GM23338 (cell line): ENCODE measurements at regions not wholly inside any gene's neighbourhood (a gene's known extent, or its start where the extent isn't known, plus 50 kb on each side); places are given as distances from the start of the nearest gene placed in this dataset.

ENCODE experiments used
- ATAC-seq: fragments of 200-7000 bp; cut with Tn5 transposase; 3 replicates; pipeline ENCODE4 v1.9.1; 2020
- DNase-seq: peaks from one replicate; pipeline ENCODE4 v3.0.0-alpha.2; 2015; ENCODE audit warnings: low spot score
- H2AFZ ChIP-seq: fragments of 200-600 bp; sonication (generic); 2 replicates; pipeline ENCODE4 v1.8.0; 2016; ENCODE audit warnings: antibody characterized with exemption, mild to moderate bottlenecking, moderate library complexity
- H3F3A ChIP-seq: fragments of 200-600 bp; sonication (generic); replicated peaks from 2 replicates; pipeline ENCODE4 v1.8.0; 2017; ENCODE audit warnings: antibody characterized with exemption, mixed run types, low read depth
- H3K27ac ChIP-seq: fragments of 200-600 bp; sonication (generic); 2 replicates; pipeline ENCODE4 v1.6.1; 2016; ENCODE audit warnings: low read depth
- H3K27me3 ChIP-seq: fragments of 200-600 bp; sonication (generic); 2 replicates; pipeline ENCODE4 v1.8.0; 2016; ENCODE audit warnings: mild to moderate bottlenecking, mixed run types, moderate library complexity; ENCODE audit not compliant: insufficient read depth
- H3K36me3 ChIP-seq: fragments of 200-600 bp; sonication (generic); 2 replicates; pipeline ENCODE4 v1.8.0; 2016; ENCODE audit warnings: mild to moderate bottlenecking; ENCODE audit not compliant: insufficient read depth
- H3K4me1 ChIP-seq: fragments of 200-600 bp; sonication (generic); 2 replicates; pipeline ENCODE4 v1.8.0; 2016; ENCODE audit warnings: mild to moderate bottlenecking, moderate library complexity; ENCODE audit not compliant: insufficient read depth
- H3K4me2 ChIP-seq: fragments of 200-600 bp; sonication (generic); 2 replicates; pipeline ENCODE4 v1.7.1; 2017; ENCODE audit warnings: mixed run types
- H3K4me3 ChIP-seq: fragments of 200-600 bp; sonication (generic); 2 replicates; pipeline ENCODE4 v1.6.1; 2016; ENCODE audit warnings: mixed run types
- H3K79me2 ChIP-seq: fragments of 200-600 bp; sonication (generic); replicated peaks from 2 replicates; pipeline ENCODE4 v1.8.0; 2017; ENCODE audit warnings: mild to moderate bottlenecking; ENCODE audit not compliant: insufficient read depth
- H3K9me2 ChIP-seq: fragments of 200-600 bp; sonication (generic); 2 replicates; pipeline ENCODE4 v1.8.0; 2017; ENCODE audit not compliant: insufficient read depth
- H4K20me1 ChIP-seq: fragments of 200-600 bp; sonication (generic); replicated peaks from 2 replicates; pipeline ENCODE4 v1.8.0; 2017; ENCODE audit warnings: mild to moderate bottlenecking; ENCODE audit not compliant: insufficient read depth
- H3K27ac Mint-ChIP-seq: 2 replicates; pipeline ENCODE4 v1.8.0; 2020; ENCODE audit warnings: inconsistent platforms, mild to moderate bottlenecking, moderate library complexity, mixed read lengths
- H3K27me3 Mint-ChIP-seq: 3 replicates; pipeline ENCODE4 v1.8.0; 2022; ENCODE audit warnings: low read depth, mild to moderate bottlenecking, moderate library complexity, mixed read lengths, inconsistent platforms; ENCODE audit not compliant: insufficient read depth, poor library complexity
- H3K36me3 Mint-ChIP-seq: 3 replicates; pipeline ENCODE4 v1.8.0; 2021; ENCODE audit warnings: low read depth, mild to moderate bottlenecking, inconsistent platforms, moderate library complexity, mixed read lengths
- H3K4me1 Mint-ChIP-seq: 3 replicates; pipeline ENCODE4 v1.8.0; 2020; ENCODE audit warnings: mild to moderate bottlenecking, inconsistent platforms, mixed read lengths
- H3K4me3 Mint-ChIP-seq: 3 replicates; pipeline ENCODE4 v1.8.0; 2021; ENCODE audit warnings: moderate library complexity, mild to moderate bottlenecking, inconsistent platforms, mixed read lengths
- H3K9me3 Mint-ChIP-seq: 3 replicates; pipeline ENCODE4 v1.8.0; 2020; ENCODE audit warnings: moderate library complexity, mild to moderate bottlenecking, inconsistent platforms, mixed read lengths
- CREB1 ChIP-seq: fragments of 250-450 bp; sonication (Bioruptor Pico); IDR thresholded peaks from 2 replicates; pipeline ENCODE4 v1.5.0; 2020; ENCODE audit warnings: low read depth, mild to moderate bottlenecking, moderate library complexity
- EZH2 ChIP-seq: fragments of 200-600 bp; sonication (generic); IDR thresholded peaks from one replicate; pipeline ENCODE4 v1.8.0; 2017; ENCODE audit warnings: antibody characterized with exemption, mild to moderate bottlenecking, low read depth; ENCODE audit not compliant: unreplicated experiment
- EZH2phosphoT487 ChIP-seq: fragments of 200-600 bp; sonication (generic); IDR thresholded peaks from one replicate; pipeline ENCODE4 v1.8.1; 2018; ENCODE audit warnings: antibody characterized with exemption; ENCODE audit not compliant: unreplicated experiment
- JUNB ChIP-seq: IDR thresholded peaks from one replicate; pipeline ENCODE4 v1.6.1; 2016; ENCODE audit warnings: antibody characterized with exemption; ENCODE audit not compliant: unreplicated experiment
- NANOG ChIP-seq: IDR thresholded peaks from 2 replicates; pipeline ENCODE4 v1.6.1; 2016; ENCODE audit warnings: antibody characterized with exemption, borderline replicate concordance
- POLR2AphosphoS5 ChIP-seq: IDR thresholded peaks from 2 replicates; pipeline ENCODE4 v1.6.1; 2016; ENCODE audit warnings: antibody characterized with exemption, low read depth
- STAT1 ChIP-seq: IDR thresholded peaks from one replicate; pipeline ENCODE4 v1.6.1; 2016; ENCODE audit warnings: antibody characterized with exemption; ENCODE audit not compliant: unreplicated experiment
- ZNF114 ChIP-seq: fragments of 250-450 bp; sonication (Bioruptor Pico); IDR thresholded peaks from 2 replicates; pipeline ENCODE4 v1.5.0; 2020; ENCODE audit warnings: mild to moderate bottlenecking, moderate library complexity
- ZNF331 ChIP-seq: fragments of 250-450 bp; sonication (Bioruptor Pico); IDR thresholded peaks from 2 replicates; pipeline ENCODE4 v1.5.0; 2020; ENCODE audit warnings: low read depth, mild to moderate bottlenecking, moderate library complexity
- ZNF462 ChIP-seq: fragments of 250-450 bp; sonication (Bioruptor Pico); IDR thresholded peaks from 2 replicates; pipeline ENCODE4 v1.5.0; 2020; ENCODE audit warnings: mild to moderate bottlenecking, moderate library complexity
- TF ChIP-seq, protein P1 (sequence below): IDR thresholded peaks from 2 replicates; pipeline ENCODE4 v1.6.1; 2016; ENCODE audit warnings: antibody characterized with exemption
- TF ChIP-seq, protein P2 (sequence below): IDR thresholded peaks from one replicate; pipeline ENCODE4 v1.6.1; 2018; ENCODE audit warnings: antibody characterized with exemption; ENCODE audit not compliant: unreplicated experiment

DNA sequence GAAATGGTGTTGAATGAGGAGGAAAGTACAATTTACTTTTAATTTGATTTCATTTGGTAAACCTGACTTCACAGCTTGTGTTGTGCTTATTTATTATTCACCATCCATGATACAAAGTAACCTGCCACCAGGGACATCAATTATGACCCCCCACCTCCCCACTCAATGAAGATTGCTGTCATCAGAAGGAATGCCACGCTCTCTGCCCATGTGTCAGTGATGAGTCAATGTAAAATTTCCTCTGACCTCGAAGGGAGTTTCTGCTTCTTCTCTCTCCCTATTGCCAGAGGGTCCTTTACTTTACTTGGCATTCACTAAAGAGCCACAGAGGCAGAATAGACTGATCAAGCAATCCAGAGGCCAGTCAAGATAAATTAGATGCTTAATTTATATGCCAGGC, 759.7 kb downstream of the CDH11 start:
- Histone ChIP-seq H3K4me1 (no peaks in the 10 kb centered on the region), H4K20me1 (no peaks in the 10 kb centered on the region), H3K36me3 (no peaks in the 10 kb centered on the region), H3K79me2 (no peaks in the 10 kb centered on the region), H3K4me2 (no peak overlapping the region), H3K4me3 (no peak overlapping the region), H3F3A (no peaks in the 10 kb centered on the region), H3K27ac (no peak overlapping the region), H3K9me2 (peaks cover 2% of the 10 kb centered on the region; the same call in 1 of the 2 replicates), H3K27me3 (no peaks in the 10 kb centered on the region), H2AFZ (no peak overlapping the region)
- DNase-seq (no peak), ATAC-seq (no peak)
- H3K9me3 Mint-ChIP-seq = no peaks in the 10 kb centered on the region
- H3K27me3 Mint-ChIP-seq = peaks cover 2% of the 10 kb centered on the region
- no peaks in the 10 kb centered on the region for H3K4me1 Mint-ChIP-seq
- TF ChIP-seq ZNF331 (CRISPR knock-in tag) (no peak), CREB1 (CRISPR knock-in tag) (no peak), POLR2AphosphoS5 (no peak), EZH2 (no peak), NANOG (no peak), ZNF462 (CRISPR knock-in tag) (no peak), STAT1 (no peak), ZNF114 (CRISPR knock-in tag) (no peak), EZH2phosphoT487 (no peak), JUNB (no peak)
- TF ChIP-seq, protein P1, sequence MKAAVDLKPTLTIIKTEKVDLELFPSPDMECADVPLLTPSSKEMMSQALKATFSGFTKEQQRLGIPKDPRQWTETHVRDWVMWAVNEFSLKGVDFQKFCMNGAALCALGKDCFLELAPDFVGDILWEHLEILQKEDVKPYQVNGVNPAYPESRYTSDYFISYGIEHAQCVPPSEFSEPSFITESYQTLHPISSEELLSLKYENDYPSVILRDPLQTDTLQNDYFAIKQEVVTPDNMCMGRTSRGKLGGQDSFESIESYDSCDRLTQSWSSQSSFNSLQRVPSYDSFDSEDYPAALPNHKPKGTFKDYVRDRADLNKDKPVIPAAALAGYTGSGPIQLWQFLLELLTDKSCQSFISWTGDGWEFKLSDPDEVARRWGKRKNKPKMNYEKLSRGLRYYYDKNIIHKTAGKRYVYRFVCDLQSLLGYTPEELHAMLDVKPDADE = no peak
- TF ChIP-seq, protein P2, sequence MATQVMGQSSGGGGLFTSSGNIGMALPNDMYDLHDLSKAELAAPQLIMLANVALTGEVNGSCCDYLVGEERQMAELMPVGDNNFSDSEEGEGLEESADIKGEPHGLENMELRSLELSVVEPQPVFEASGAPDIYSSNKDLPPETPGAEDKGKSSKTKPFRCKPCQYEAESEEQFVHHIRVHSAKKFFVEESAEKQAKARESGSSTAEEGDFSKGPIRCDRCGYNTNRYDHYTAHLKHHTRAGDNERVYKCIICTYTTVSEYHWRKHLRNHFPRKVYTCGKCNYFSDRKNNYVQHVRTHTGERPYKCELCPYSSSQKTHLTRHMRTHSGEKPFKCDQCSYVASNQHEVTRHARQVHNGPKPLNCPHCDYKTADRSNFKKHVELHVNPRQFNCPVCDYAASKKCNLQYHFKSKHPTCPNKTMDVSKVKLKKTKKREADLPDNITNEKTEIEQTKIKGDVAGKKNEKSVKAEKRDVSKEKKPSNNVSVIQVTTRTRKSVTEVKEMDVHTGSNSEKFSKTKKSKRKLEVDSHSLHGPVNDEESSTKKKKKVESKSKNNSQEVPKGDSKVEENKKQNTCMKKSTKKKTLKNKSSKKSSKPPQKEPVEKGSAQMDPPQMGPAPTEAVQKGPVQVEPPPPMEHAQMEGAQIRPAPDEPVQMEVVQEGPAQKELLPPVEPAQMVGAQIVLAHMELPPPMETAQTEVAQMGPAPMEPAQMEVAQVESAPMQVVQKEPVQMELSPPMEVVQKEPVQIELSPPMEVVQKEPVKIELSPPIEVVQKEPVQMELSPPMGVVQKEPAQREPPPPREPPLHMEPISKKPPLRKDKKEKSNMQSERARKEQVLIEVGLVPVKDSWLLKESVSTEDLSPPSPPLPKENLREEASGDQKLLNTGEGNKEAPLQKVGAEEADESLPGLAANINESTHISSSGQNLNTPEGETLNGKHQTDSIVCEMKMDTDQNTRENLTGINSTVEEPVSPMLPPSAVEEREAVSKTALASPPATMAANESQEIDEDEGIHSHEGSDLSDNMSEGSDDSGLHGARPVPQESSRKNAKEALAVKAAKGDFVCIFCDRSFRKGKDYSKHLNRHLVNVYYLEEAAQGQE = no peak
- no peak overlapping the region for H3K4me3 Mint-ChIP-seq
- no peak overlapping the region for H3K27ac Mint-ChIP-seq
- no peaks in the 10 kb centered on the region for H3K36me3 Mint-ChIP-seq
